Activated CD4-positive, alpha-beta T cell treated with anti-CD3 and anti-CD28 coated beads, Interleukin-2, Interleukin-6, amounts not matched to agents 100 ng/mL and 50 ng/mL, durations not matched to agents 16 hours and 8 hours (primary cell): ENCODE measurements at regions not wholly inside any gene's neighbourhood (a gene's known extent, or its start where the extent isn't known, plus 50 kb on each side); places are given as distances from the start of the nearest gene placed in this dataset.

Source experiments
- DNase-seq: peaks from one replicate; pipeline ENCODE4 v3.0.0-alpha.2; 2020

GRCh38 chr22:34160141-34160783, 240.0 kb upstream of the LARGE1 start:
- no peak for DNase-seq

- no peak for DNase-seq
These were observed 241.3 kb upstream of the LARGE1 start for GRCh38 chr22:34161431-34162123.

GRCh38 chr22:34198976-34199375, 278.7 kb upstream of the LARGE1 start:
- DNase-seq = no peak

- no peak for DNase-seq
These were observed 290.0 kb upstream of the LARGE1 start for GRCh38 chr22:34210301-34210700.

GRCh38 chr22:34214372-34214771, 294.1 kb upstream of the LARGE1 start:
- no peak for DNase-seq

GRCh38 chr22:34225278-34225677, 305.0 kb upstream of the LARGE1 start:
- DNase-seq = no peak

- no peak for DNase-seq
These were observed 316.3 kb upstream of the LARGE1 start for GRCh38 chr22:34236527-34236926.

- no peak for DNase-seq
These were observed 319.1 kb upstream of the LARGE1 start for GRCh38 chr22:34239421-34239820.

- DNase-seq = no peak
These were observed 322.7 kb upstream of the LARGE1 start for GRCh38 chr22:34243023-34243422.

GRCh38 chr22:34255042-34255441, 334.8 kb upstream of the LARGE1 start:
- no peak for DNase-seq

- no peak for DNase-seq
These were observed 357.8 kb upstream of the LARGE1 start for GRCh38 chr22:34278121-34278520.

- DNase-seq = no peak
These were observed 361.5 kb upstream of the LARGE1 start for GRCh38 chr22:34281738-34282137.

- DNase-seq = no peak
These were observed 363.6 kb upstream of the LARGE1 start for GRCh38 chr22:34283844-34284243.

- no peak for DNase-seq
These were observed 373.0 kb upstream of the LARGE1 start for GRCh38 chr22:34293324-34293723.

- DNase-seq = no peak
These were observed 374.2 kb upstream of the LARGE1 start for GRCh38 chr22:34294476-34294875.

- DNase-seq = no peak
These were observed 374.7 kb upstream of the LARGE1 start for GRCh38 chr22:34294986-34295385.

- DNase-seq = no peak
These were observed 376.2 kb upstream of the LARGE1 start for GRCh38 chr22:34296461-34296860.

GRCh38 chr22:34297536-34298120, 377.4 kb upstream of the LARGE1 start:
- DNase-seq = no peak

- no peak for DNase-seq
These were observed 379.2 kb upstream of the LARGE1 start for GRCh38 chr22:34299496-34299895.

- DNase-seq = no peak
These were observed 381.3 kb upstream of the LARGE1 start for GRCh38 chr22:34301569-34301968.

- no peak for DNase-seq
These were observed 383.4 kb upstream of the LARGE1 start for GRCh38 chr22:34303656-34304055.

GRCh38 chr22:34306361-34306760, 386.1 kb upstream of the LARGE1 start:
- DNase-seq = no peak

GRCh38 chr22:34308101-34308500, 387.8 kb upstream of the LARGE1 start:
- DNase-seq = no peak

- no peak for DNase-seq
These were observed 399.1 kb upstream of the LARGE1 start for GRCh38 chr22:34319346-34319745.

GRCh38 chr22:34324763-34325162, 404.5 kb upstream of the LARGE1 start:
- no peak for DNase-seq
